Upper lobe of left lung (tissue), 6 donors: ENCODE measurements at regions not wholly inside any gene's neighbourhood (a gene's known extent, or its start where the extent isn't known, plus 50 kb on each side); places are given as distances from the start of the nearest gene placed in this dataset.

Experiments used
- ATAC-seq, 2 donors: fragments of 200-7000 bp; cut with Tn5 transposase; one replicate each; pipeline ENCODE4 v1.9.1; 2022; ENCODE audit warnings: mild to moderate bottlenecking in 2 of 2, moderate library complexity in 2 of 2; ENCODE audit not compliant: low FRiP score in 2 of 2
- DNase-seq, 2 donors: peaks; one replicate each; pipeline ENCODE4 v3.0.0-alpha.2; 2019 to 2020
- H3K27ac ChIP-seq, 4 donors: fragments of 200-600 bp; sonication (generic); one replicate each; pipeline ENCODE4 v1.5.1; 2016 to 2019
- H3K27me3 ChIP-seq, 4 donors: fragments of 200-600 bp; sonication (generic); one replicate each; pipeline ENCODE4 v1.5.1; 2017 to 2019
- H3K36me3 ChIP-seq, 4 donors: fragments of 200-600 bp; sonication (generic); one replicate each; pipeline ENCODE4 v1.5.1; 2016 to 2019
- H3K4me1 ChIP-seq, 4 donors: fragments of 200-600 bp; sonication (generic); one replicate each; pipeline ENCODE4 v1.5.1; 2018 to 2019
- H3K4me3 ChIP-seq, 4 donors: fragments of 200-600 bp; sonication (generic); one replicate each; pipeline ENCODE4 v1.5.1; 2017 to 2019; ENCODE audit warnings: mild to moderate bottlenecking in 2 of 4, moderate library complexity in 1 of 4
- H3K9me3 ChIP-seq, 4 donors: fragments of 200-600 bp; sonication (generic); one replicate each; pipeline ENCODE4 v1.5.1; 2018 to 2019
- CTCF ChIP-seq, 6 experiments: fragments of 450-650 bp in 4 of 6; fragments of 200-600 bp in 2 of 6; sonication (generic) in 2 of 6; IDR thresholded peaks; one replicate each; pipeline ENCODE4 v1.5.1; 2016 to 2019; ENCODE audit warnings: antibody characterized with exemption in 6 of 6
- EP300 ChIP-seq, 4 donors: sonication (generic); formaldehyde crosslinking; IDR thresholded peaks; one replicate each; pipeline ENCODE4 v1.5.1; 2017; ENCODE audit warnings: antibody characterized with exemption in 4 of 4, control low read depth in 2 of 4
- POLR2A ChIP-seq, 4 donors: fragments of 450-650 bp; IDR thresholded peaks; one replicate each; pipeline ENCODE4 v1.5.1; 2016 to 2017; ENCODE audit warnings: antibody characterized with exemption in 4 of 4, mild to moderate bottlenecking in 2 of 4
- POLR2AphosphoS5 ChIP-seq, 2 donors: sonication (generic); formaldehyde crosslinking; IDR thresholded peaks; one replicate each; pipeline ENCODE4 v1.5.1; 2017; ENCODE audit warnings: antibody characterized with exemption in 2 of 2
- WGBS, 2 donors: methylation state at CpG; one replicate each; pipeline ENCODE4 v1.1.5; 2017 to 2018; 5-methylcytosine and 5-hydroxymethylcytosine counted together
- donor health status: DM: no; HTN: no; CAD: no; lungs with moderate emphysema.
- donor health status: DM: no; HTN: yes; CAD: no; lungs with severe emphysema.

- Histone ChIP-seq H3K4me1 (no peaks in the 10 kb centered on the region), H3K9me3 (no peaks in the 10 kb centered on the region), H3K27me3 (no peaks in the 10 kb centered on the region), H3K36me3 (no peaks in the 10 kb centered on the region), H3K4me3 (no peak overlapping the region), H3K27ac (no peak overlapping the region)
- peak in 1 of 2 donors; percentile 38 for ATAC-seq
- TF ChIP-seq POLR2A (IDR thresholded peaks at IDR 0.05) (no peak), POLR2AphosphoS5 (IDR thresholded peaks at IDR 0.05) (no peak), EP300 (IDR thresholded peaks at IDR 0.05) (no peak), CTCF (IDR thresholded peaks at IDR 0.05) (no peak)
- no peak for DNase-seq
Measured at GRCh38 chr3:68162644-68163043, 508.2 kb upstream of the SUCLG2 start.

- no peak for DNase-seq
- no peaks in the 10 kb centered on the region for H3K9me3 ChIP-seq
- H3K27me3 ChIP-seq, result no peaks in the 10 kb centered on the region
- TF ChIP-seq POLR2AphosphoS5 (IDR thresholded peaks at IDR 0.05), result no peak
- TF ChIP-seq POLR2A (IDR thresholded peaks at IDR 0.05), result no peak
- TF ChIP-seq EP300 (IDR thresholded peaks at IDR 0.05), result no peak
- no peak for TF ChIP-seq CTCF (IDR thresholded peaks at IDR 0.05)
- H3K4me3 ChIP-seq, result no peak overlapping the region
- H3K36me3 ChIP-seq, result no peaks in the 10 kb centered on the region
- no peak for ATAC-seq
- H3K4me1 ChIP-seq, result no peaks in the 10 kb centered on the region
- WGBS, 2 donors, result 69 to 79% methylated on average over 2 of the region's 2 CpGs
- no peak overlapping the region for H3K27ac ChIP-seq
Measured at GRCh38 chr3:68151359-68151758, 496.9 kb upstream of the SUCLG2 start.

GRCh38 chr3:68148447-68148846 is 494.0 kb upstream of the SUCLG2 start:
- WGBS, 2 donors, result 63 to 83% methylated on average over 5 of the region's 5 CpGs
- no peak for ATAC-seq
- no peak overlapping the region for H3K27ac ChIP-seq
- no peaks in the 10 kb centered on the region for H3K27me3 ChIP-seq
- no peaks in the 10 kb centered on the region for H3K9me3 ChIP-seq
- no peak overlapping the region for H3K4me3 ChIP-seq
- no peak for TF ChIP-seq POLR2AphosphoS5 (IDR thresholded peaks at IDR 0.05)
- no peak for TF ChIP-seq EP300 (IDR thresholded peaks at IDR 0.05)
- no peak for TF ChIP-seq CTCF (IDR thresholded peaks at IDR 0.05)
- no peak for TF ChIP-seq POLR2A (IDR thresholded peaks at IDR 0.05)
- no peak for DNase-seq
- H3K36me3 ChIP-seq, result no peaks in the 10 kb centered on the region
- no peaks in the 10 kb centered on the region for H3K4me1 ChIP-seq

- Histone ChIP-seq H3K27ac (no peak overlapping the region), H3K4me3 (no peak overlapping the region), H3K27me3 (no peaks in the 10 kb centered on the region), H3K9me3 (no peaks in the 10 kb centered on the region), H3K4me1 (no peaks in the 10 kb centered on the region), H3K36me3 (no peaks in the 10 kb centered on the region)
- ATAC-seq, result no peak
- TF ChIP-seq POLR2A (IDR thresholded peaks at IDR 0.05), result no peak
- TF ChIP-seq POLR2AphosphoS5 (IDR thresholded peaks at IDR 0.05), result no peak
- no peak for TF ChIP-seq EP300 (IDR thresholded peaks at IDR 0.05)
- TF ChIP-seq CTCF (IDR thresholded peaks at IDR 0.05), result no peak
- WGBS, 2 donors, result 48 to 51% methylated on average over 2 of the region's 2 CpGs
- no peak for DNase-seq
Measured at GRCh38 chr3:68142441-68142840, 488.0 kb upstream of the SUCLG2 start.

GRCh38 chr3:68139897-68140296 is 485.5 kb upstream of the SUCLG2 start:
- TF ChIP-seq CTCF (IDR thresholded peaks at IDR 0.05) (no peak), EP300 (IDR thresholded peaks at IDR 0.05) (no peak), POLR2AphosphoS5 (IDR thresholded peaks at IDR 0.05) (no peak), POLR2A (IDR thresholded peaks at IDR 0.05) (no peak)
- Histone ChIP-seq H3K36me3 (no peaks in the 10 kb centered on the region), H3K27ac (no peak overlapping the region), H3K9me3 (no peaks in the 10 kb centered on the region), H3K4me1 (no peaks in the 10 kb centered on the region), H3K27me3 (no peaks in the 10 kb centered on the region), H3K4me3 (no peak overlapping the region)
- ATAC-seq (no peak), DNase-seq (no peak)
- 82 to 87% methylated on average over 3 of the region's 3 CpGs for WGBS, 2 donors
